ENCODE measurements at regions not wholly inside any gene's neighbourhood (a gene's known extent, or its start where the extent isn't known, plus 50 kb on each side); places are given as distances from the start of the nearest gene placed in this dataset.

DNA sequence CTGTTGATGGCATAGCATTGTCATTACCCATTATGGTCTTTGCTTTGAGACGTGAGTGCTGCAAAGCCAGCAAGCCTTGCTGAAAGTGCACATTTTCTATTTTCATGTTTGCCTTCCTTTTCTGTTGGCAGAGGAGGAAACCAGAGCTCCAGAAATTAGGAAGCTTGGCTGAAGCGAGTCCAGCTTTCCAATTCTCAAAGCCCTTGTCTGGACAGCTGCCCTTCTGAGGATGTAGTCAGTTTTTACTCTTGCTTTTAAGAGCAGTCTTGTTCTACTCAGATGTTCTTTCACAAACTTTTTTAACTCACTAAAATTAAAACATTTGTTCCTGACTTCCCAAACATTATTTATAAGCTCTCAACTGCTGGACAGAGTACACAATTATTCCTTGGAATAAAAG is 93.8 kb downstream of the ICOS start:
- Histone ChIP-seq H2BK15ac (ENCODE audit: low read depth, low read length) (no peak overlapping the region), H3K27me3 (ENCODE audit: insufficient read depth, low read length) (no peaks in the 10 kb centered on the region), H3K9ac (ENCODE audit: extremely low read depth, insufficient read length, low read length) (no peak overlapping the region), H2AFZ (ENCODE audit: low read length) (no peak overlapping the region), H3K27ac (ENCODE audit: insufficient read length, low read depth, low read length) (no peak overlapping the region), H2BK12ac (ENCODE audit: insufficient read length, low read depth, low read length) (no peak overlapping the region), H3K9me3 (ENCODE audit: control insufficient read depth, low read depth, low read length) (no peaks in the 10 kb centered on the region), H3K4me2 (ENCODE audit: insufficient read depth, insufficient read length, low read length) (no peak overlapping the region), H2BK20ac (ENCODE audit: low read depth, low read length, poor library complexity, severe bottlenecking) (no peak overlapping the region), H4K20me1 (ENCODE audit: control insufficient read depth, insufficient read depth, insufficient read length) (no peaks in the 10 kb centered on the region), H4K91ac (ENCODE audit: insufficient read length, low read depth, low read length) (no peak overlapping the region), H3K79me2 (ENCODE audit: insufficient read depth, low read length) (no peaks in the 10 kb centered on the region; the same call in 1 of the 2 replicates), H3K4me1 (ENCODE audit: insufficient read depth, low read length) (no peaks in the 10 kb centered on the region), H3K4ac (ENCODE audit: low read depth, low read length) (no peak overlapping the region), H3K18ac (ENCODE audit: insufficient read length, low read depth, low read length) (no peak overlapping the region), H3K14ac (ENCODE audit: insufficient read depth, low read length) (no peak overlapping the region), H4K8ac (replicated peaks; ENCODE audit: insufficient read length, low read depth, low read length) (no peak overlapping the region), H2BK5ac (ENCODE audit: insufficient read length, low read length) (no peak overlapping the region), H3T11ph (ENCODE audit: low read length) (no peak overlapping the region), H3K56ac (ENCODE audit: insufficient read length, low read depth, low read length) (no peak overlapping the region), H3K79me1 (ENCODE audit: insufficient read depth, low read depth, low read length, poor library complexity, severe bottlenecking) (no peaks in the 10 kb centered on the region), H4K5ac (ENCODE audit: insufficient read length, low read depth, low read length) (no peak overlapping the region), H2BK120ac (ENCODE audit: low read depth, low read length, poor library complexity, severe bottlenecking) (no peak overlapping the region), H2AK5ac (ENCODE audit: insufficient read length, low read length) (no peak overlapping the region), H3K23ac (ENCODE audit: insufficient read length, low read depth, low read length) (no peak overlapping the region), H3K23me2 (ENCODE audit: insufficient read length, low read depth, low read length, poor library complexity, severe bottlenecking) (no peaks in the 10 kb centered on the region)
- TF ChIP-seq, protein P1, sequence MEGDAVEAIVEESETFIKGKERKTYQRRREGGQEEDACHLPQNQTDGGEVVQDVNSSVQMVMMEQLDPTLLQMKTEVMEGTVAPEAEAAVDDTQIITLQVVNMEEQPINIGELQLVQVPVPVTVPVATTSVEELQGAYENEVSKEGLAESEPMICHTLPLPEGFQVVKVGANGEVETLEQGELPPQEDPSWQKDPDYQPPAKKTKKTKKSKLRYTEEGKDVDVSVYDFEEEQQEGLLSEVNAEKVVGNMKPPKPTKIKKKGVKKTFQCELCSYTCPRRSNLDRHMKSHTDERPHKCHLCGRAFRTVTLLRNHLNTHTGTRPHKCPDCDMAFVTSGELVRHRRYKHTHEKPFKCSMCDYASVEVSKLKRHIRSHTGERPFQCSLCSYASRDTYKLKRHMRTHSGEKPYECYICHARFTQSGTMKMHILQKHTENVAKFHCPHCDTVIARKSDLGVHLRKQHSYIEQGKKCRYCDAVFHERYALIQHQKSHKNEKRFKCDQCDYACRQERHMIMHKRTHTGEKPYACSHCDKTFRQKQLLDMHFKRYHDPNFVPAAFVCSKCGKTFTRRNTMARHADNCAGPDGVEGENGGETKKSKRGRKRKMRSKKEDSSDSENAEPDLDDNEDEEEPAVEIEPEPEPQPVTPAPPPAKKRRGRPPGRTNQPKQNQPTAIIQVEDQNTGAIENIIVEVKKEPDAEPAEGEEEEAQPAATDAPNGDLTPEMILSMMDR (conservative IDR thresholded peaks at IDR 0.05), result no peak
- Mint-ChIP-seq H3K4me1 (no peaks in the 10 kb centered on the region; a peak in 1 of 4 replicates), H3K4me3 (no peak overlapping the region), H3K9me3 (no peaks in the 10 kb centered on the region), H3K27me3 (ENCODE audit: low read depth) (peaks cover 2% of the 10 kb centered on the region; the same call in 1 of the 2 replicates), H3K27ac (no peak overlapping the region), H3K36me3 (ENCODE audit: insufficient read depth in 1 of 3, low read depth in 3 of 3) (no peaks in the 10 kb centered on the region; a peak in 1 of 7 replicates)
- no CpG with 5 or more reads among the region's 2 CpGs for WGBS (ENCODE audit: extremely low coverage, insufficient read length, low lambda C conversion rate)
- DNase-seq, result no peak

Data from H9 (cell line).